ENCODE measurements at regions not wholly inside any gene's neighbourhood (a gene's known extent, or its start where the extent isn't known, plus 50 kb on each side); places are given as distances from the start of the nearest gene placed in this dataset.
A peak's percentile ranks its signal among the peaks of the same experiment; 100 is the strongest.
"Not testable (repeated sequence)": the region's sequence is repeated elsewhere in the genome, so short reads cannot be mapped to it uniquely, and the experiment has no call there.

DNA sequence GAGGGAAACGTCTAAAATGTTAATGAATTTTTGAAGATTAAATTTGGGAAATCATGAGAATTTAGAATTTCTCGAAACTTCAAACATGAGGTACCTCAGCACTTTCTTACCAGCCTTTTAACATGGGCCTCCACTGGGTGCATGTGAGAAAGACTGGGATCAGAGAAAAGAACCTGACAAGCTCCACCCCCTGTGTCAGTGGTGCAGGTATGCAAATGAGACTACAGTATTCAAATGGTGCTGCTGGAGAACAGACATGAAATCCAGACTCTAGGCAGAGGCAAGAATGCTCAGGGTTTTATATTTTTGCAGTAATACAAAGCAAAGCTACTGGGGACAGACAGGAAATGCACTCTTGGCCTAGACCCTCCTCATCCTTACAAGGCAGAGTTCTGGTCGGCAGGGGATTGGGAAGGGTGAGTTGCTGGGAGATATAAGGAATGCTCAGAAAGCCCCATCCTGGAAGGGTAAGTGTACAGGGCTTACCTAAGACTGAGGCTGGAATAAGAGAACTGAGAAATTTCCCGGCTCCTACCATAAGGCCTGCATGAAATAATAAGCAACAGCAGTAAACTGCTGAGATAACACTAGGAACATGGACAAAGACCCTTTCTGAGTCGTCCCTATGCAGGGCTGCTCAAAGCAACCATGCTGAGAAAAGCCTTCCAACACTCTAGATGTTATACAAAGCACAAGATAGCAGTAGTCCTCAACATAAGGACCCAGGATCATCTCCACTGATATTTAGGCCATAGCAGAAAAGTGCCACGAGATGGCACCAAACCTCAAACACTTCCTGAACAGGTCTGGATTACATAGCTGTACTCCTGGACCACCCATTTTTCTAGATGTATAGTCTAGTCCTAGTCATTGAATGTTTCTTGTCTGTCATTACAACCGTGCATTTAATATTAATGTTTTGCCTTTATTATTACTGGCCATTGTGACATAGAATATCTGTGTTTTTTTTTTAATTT is 260.8 kb downstream of the RASSF9 start:
- DNase-seq, result peak in 1 of 2 experiments; percentile 4

DNA sequence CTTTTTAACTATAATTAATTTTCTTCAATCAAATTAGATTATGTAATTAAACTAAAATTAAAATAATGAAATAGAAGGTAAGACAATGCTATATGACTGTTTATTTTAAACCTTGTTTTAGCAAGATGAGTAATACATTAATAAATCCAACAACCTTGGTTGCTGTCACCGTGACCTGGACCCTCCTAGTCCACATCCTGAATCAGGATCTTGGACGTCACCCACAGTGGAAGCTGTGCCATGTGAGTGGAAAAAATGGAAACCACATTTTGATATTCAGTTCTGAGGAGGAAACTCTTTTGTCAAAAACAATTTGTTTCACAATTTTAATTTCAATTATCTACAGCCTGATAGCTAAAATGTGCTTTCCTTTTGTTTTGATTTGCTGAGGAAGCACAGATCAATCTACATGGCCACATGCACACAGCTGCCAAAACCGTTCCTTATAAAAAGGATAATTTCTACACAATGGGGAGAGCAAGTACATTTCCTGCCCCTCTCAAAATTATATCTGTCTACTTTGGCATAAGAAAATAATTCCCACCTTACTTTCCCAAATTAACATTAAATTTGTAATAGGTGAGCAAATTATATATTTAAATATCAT is 255.5 kb downstream of the RASSF9 start:
- no peak for DNase-seq

DNA sequence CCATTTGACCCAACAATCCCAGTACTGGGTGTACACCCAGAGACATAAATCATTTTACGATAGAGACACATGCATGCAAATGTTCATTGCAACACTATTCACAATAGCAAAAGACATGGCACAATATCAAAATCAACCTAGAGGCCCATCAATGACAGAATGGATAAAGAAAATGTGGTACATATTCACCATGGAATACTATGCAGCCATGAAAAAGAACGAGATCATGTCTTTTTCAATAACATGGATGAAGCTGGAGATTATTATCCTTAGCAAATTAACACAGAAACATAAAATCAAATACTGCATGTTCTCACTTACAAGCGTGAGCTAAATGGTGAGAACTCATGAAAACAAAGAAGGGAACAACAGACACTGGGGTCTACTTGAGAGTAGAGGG is 249.1 kb downstream of the RASSF9 start:
- DNase-seq, result no peak

DNA sequence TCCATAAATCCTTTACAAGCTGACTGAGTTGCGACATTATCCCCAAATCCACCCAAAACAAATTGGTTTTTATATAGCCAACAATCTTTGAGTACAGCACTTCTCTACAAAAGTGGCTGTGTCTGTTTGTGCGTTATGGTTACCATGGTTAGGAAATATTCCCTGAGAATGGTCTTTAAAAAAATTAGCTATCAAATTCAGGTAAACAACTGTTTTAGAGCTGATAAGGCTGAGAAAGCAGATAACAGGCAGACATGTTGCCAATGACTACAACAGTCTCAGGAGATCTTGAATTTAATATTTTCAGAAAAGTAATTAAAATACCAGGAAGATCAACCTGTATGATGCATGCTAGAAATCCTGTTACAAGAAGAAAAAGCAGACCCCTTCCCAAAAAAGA is 248.0 kb downstream of the RASSF9 start:
- DNase-seq, result no peak

DNA sequence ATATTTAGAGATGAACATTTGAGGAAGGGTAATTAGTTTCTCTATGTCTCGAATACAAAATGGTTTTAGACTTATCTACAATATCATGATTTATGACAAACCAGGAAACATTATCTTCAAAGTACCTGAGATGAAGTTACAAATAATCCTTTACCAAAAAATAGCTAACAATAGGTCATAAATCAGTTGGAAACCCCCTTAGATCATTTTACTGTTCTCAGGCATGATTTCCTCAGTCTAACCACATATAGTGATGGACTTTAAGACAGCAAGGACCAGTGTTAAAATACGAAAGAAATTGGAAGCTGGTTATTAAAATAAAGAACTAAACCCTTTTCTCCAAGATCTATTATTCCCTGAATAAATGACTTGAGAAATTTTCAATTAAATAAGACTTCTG is 235.4 kb downstream of the RASSF9 start:
- DNase-seq, result no peak

- DNase-seq, result no peak
Measured at GRCh38 chr12:85603556-85603955, 232.7 kb downstream of the RASSF9 start.

GRCh38 chr12:85606455-85606854 is 229.8 kb downstream of the RASSF9 start:
- no peak for DNase-seq

DNA sequence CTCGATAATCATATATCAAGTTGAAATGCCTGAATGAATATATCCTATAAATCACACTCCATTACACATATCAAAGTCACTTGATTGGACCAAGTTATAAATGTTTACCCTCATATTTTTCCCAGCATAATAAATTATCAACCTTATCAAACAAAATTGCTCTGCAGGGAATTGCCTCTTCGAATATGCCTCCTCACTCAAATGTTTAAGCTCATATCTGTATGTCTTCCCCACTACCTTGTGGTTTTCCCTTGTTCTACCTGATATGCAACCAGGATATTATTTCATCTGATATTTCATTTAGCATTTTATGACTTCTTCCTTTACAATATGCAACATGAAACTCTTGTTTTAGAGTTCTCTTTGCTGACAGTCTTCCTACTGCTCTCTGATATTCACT is 226.4 kb downstream of the RASSF9 start:
- DNase-seq, result no peak

DNA sequence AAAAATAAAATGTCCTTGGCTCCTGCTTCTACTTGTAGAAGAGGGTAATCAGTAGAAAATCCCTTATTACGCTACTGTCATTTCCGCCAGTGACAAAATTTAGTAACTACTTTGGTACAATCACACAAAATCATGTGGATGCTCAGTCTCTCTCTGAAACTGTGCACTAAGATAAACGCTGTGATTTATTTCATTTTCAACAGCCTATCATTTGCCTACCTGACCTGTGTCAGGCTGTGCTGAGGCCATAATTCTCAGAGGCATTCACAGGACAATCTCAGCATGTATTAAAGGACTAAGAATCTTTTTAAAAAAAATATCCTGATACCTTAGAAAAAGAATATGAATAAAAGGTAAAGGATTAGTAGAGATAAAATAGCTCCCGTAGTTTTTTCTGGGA is 226.0 kb downstream of the RASSF9 start:
- DNase-seq, result no peak

- no peak for DNase-seq
Measured at GRCh38 chr12:85616201-85616600, 220.0 kb downstream of the RASSF9 start.

DNA sequence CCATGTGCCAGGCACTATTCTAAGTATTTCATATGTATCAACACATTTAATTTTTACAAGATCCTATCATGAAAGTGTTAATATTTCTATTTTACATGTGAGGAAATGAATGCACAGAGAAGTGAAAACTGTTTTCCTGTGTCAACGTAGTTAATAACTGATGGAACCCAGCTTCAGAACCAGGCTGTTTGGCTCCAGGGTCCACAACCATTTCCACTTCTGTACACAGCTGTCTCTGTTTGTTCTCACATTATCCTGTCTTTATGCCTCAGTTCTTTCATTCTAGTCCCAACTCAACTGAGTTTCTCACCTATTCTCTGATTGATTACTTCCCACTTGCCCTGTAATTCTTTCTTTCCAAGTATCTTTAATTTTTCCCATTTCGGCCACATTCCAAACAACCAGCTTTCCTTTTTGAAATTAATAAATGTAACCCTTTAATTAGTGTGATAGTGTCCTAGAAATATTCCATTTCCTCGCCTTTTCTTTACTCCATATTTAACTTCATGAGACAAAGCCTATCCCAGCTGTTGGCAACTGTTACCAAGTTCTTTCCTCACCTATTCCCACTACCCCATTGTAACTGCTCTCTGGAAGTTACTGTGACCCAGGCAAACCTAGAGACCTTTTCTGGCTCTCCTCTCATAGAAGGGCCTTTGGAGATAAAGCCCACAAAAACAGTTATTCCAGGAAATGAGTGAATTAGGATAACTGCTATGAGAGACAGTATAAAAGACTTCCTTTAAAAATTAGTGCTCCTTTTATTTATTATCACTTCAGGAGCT is 218.7 kb downstream of the RASSF9 start:
- DNase-seq, result no peak

GRCh38 chr12:85621041-85621440 is 215.2 kb downstream of the RASSF9 start:
- no peak for DNase-seq

DNA sequence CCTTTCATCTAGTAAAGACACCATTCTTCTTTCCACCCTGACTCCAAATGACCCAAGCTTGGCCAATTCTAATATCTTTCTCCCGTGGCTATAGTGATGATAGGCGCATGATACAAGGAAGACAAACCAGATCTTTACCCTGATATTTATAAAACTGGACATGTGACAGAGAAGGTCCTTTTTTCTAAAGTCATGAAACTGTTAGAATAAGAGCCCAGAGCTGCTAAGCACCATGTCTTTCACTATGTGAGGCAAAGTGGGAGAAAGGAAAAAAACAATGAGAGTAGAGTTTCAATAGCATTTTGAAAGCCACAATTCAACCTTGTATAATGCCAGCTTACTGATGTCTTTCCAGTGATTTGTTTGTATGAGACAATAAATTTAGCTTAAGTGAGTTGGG is 212.4 kb downstream of the RASSF9 start:
- DNase-seq, result no peak

- no peak for DNase-seq
Measured at GRCh38 chr12:85625467-85625866, 210.7 kb downstream of the RASSF9 start.

DNA sequence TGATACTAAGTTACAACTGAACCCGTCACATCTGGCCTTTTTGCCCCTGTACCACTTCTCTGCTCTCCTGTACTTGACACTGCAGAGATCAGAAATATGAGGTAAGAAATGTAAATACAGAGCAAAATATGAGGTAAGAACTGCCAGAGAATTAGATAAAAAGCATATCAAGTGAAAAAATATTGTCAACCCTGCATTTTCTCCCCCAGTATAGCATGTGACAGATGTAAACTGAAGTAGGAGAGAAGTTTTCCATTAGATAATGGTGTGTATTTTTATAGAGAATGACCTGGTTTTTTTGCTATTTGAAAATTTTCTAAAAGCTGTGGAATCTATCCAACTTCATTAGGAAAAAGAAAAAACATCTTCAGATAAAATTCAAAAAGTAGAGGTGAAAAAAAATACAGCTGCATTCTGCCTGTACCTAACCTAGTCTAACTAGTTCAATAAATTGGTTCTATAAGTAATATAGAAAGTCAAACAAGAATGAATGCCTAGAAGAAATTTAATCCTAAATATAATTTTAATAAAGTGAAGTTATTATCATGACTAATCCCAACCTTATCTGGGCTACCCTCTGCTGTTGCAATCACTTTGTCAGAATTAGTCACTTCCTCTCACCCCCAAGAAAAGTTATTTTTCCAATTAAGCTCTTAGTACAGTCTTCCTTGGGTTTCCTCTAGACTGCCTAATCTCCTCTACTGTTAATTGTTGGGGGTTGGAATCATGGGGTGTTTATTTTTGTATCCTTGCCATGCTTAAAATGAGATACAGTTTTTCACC is 210.0 kb downstream of the RASSF9 start:
- no peak for DNase-seq

DNA sequence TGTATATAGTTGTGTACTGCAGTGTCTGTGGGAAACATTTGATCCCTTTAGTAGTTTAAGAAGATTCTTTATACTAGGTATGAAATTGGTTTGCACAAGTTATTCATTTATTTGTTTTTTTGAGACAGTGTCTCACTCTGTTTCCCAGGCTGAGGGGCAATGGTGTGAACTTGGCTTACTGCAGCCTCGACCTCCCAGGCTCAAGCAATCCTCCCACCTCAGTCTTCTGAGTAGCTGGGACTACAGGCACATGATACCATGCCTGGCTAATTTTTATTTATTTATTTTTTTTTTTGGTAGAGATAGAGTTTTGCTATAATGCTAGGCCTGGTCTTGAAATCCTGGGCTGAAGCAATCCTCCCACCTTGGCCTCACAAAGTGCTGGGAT is 209.4 kb downstream of the RASSF9 start:
- DNase-seq, result no peak

DNA sequence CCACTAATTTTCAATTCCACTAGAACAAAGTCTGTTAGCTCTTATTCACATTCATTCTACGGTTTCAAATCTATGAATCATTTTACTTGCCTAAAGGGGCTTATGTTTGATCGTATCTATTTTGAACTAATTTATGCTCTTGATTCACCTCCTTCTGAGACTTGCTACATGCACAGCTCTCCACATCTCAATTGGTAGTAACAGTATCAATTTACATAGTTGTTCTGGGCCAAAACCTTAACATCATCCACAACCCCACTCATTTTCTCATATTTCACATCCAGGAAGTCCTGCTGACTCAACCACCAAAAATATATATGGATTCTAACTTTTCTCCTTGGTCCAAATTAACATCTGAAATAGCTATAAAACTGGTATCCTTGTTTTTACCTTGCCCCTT is 208.6 kb downstream of the RASSF9 start:
- no peak for DNase-seq

DNA sequence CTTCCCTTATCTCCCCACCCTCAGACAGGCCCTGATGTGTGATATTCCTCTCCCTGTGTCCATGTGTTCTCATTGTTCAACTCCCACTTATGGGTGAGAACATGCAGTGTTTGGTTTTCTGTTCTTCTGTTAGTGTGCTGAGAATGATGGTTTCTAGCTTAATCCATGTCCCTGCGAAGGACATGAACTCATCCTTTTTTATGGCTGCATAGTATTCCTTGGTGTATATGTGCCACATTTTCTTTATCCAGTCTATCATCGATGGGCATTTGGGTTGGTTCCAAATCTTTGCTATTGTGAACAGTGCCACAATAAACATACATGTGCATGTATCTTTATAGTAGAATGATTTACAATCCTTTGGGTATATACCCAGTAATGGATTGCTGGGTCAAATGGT is 207.6 kb downstream of the RASSF9 start:
- not testable (repeated sequence) for DNase-seq

- DNase-seq, result no peak
Measured at GRCh38 chr12:85630851-85631250, 205.4 kb downstream of the RASSF9 start.

GRCh38 chr12:85632390-85632789 is 203.8 kb downstream of the RASSF9 start:
- DNase-seq, result no peak

DNA sequence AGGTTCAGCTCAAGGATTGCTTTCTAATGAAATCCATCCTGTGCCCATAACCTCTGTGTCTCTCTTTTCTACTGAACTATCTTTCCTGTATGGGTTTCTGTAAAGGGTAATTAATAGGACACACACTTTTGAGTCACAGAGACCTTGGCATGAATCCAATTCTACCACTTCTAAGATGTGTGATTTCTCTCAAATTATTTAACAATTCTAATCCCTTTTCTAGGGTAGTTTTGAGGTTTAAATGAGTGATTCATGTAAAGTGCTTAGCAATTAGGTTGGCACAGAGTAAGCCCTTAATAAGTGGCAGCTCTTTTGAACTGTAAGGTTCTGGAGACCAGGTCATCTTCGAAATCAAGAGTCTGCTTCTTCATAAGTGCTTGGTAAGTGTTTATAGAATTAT is 202.7 kb downstream of the RASSF9 start:
- no peak for DNase-seq

DNA sequence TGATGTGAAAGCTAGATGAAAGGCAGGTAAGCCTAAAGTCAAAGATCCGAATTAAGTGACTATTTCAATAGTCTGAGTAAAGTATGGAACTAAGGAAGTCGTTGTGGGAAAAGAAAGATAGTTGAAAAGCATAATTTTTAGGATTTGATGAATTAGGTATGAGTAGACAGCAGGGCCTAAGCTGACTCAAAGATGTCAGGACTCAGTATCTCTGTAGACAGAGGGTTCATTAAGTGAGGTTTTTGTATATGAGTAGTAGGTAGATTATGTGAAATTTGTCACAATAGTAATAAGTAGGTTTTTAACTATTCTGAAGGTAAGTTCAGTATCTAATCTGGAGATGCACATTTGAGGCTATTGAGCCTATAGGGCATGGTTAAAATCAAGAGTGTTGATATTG is 196.4 kb downstream of the RASSF9 start:
- no peak for DNase-seq

DNA sequence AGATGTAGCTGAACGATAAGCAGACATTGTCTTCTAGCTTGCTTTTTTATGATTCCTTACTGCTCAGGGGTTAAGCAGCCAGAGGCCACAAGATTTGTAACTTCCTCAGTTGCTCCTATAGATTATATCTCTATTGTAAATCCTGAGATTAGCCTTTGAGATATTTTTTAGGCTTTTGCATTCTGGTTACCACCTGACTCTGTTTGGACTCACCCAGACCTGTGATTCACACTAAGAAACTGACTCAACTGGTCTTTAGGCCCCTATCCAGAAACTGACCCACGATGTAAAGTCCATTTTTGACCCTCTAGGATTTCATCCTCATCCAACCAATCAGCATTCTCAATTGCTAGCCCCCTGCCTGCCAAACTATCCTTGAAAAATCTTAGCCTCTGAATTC is 194.4 kb downstream of the RASSF9 start:
- DNase-seq, result no peak

Data from NCI-H187 (cell line).